GM18873 (cell line): ENCODE measurements at regions not wholly inside any gene's neighbourhood (a gene's known extent, or its start where the extent isn't known, plus 50 kb on each side); places are given as distances from the start of the nearest gene placed in this dataset.

Experiments used
- ATAC-seq: cut with Tn5 transposase; IDR thresholded peaks from one replicate; pipeline ENCODE4 v1.9.1; 2021; ENCODE audit warnings: mild to moderate bottlenecking, moderate library complexity, moderate number of reproducible peaks; ENCODE audit not compliant: unreplicated experiment, low FRiP score

DNA sequence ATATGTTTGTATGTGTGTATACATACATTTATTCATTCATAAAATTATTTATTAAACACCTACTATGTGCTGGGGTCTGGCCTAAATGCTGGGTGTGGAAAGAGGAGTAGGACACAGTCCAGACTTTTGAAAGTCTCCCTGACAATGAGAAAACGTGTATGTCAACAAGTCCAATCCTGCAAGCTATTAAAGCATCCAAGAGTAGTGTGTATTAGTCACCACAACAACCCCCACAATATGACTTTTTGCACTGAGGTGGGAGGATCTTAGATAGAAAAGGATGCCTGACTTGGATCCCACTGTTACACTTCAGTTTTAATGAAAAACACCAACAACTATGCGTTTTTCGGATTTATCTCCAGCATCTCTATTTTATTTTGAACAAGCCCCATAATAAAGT is 446.4 kb downstream of the EPHA4 start:
- ATAC-seq, result no peak

DNA sequence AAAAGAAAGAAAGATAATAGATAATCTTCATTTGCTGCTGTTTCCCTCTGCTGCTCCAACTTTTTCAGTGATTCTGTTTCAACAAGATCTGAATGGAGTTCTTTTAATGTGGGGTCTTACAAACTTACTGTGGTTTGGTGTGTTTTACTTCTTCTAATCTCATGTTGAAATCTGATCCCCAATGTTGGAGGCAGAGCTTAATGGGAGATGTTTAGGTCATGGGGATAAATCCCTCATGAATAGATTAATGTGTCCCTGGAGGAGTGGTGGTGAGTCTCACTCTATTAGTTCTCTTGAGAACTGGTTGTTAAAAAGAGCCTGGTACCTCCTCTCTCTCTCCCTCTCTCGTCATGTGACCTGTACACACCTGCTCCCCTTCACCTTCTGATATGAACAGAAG is 442.4 kb downstream of the EPHA4 start:
- no peak for ATAC-seq

DNA sequence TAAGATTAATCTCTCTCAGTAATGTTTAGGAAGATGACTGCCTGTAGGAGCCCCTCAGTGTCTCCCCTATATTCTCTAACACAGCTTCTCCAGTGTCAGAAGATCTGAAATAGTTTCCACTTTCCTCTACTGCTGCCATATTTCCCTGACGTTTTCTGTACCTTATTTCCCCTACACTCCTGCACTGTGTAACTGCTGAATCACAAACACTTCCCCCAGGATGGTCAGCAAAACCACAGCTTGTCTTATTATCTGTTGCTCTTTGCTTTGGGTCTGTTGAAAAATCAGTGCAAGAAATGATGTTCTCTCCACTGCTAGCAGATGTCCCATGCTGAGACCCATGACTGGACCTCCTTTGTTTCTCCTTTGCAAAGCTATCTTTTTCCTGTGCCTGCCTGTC is 441.7 kb downstream of the EPHA4 start:
- ATAC-seq, result no peak

DNA sequence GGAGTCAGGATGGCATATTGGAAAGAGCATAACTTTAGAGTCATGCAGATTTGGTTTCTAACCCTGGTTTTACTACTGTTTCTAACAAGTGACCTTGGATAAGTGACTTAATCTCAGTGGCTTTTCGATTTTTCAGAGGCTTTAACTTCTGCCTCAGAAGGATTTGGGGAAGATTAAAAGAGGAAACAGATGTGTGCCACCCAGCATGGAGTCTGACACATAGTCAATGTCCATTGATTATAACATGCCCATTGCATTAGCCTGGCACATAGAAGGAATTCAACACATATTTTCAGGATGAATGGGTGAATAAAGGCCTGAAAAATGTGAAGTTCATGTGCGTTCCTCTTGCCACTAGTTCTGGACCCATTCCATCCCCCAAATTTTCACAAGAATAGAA is 438.2 kb downstream of the EPHA4 start:
- ATAC-seq, result no peak

DNA sequence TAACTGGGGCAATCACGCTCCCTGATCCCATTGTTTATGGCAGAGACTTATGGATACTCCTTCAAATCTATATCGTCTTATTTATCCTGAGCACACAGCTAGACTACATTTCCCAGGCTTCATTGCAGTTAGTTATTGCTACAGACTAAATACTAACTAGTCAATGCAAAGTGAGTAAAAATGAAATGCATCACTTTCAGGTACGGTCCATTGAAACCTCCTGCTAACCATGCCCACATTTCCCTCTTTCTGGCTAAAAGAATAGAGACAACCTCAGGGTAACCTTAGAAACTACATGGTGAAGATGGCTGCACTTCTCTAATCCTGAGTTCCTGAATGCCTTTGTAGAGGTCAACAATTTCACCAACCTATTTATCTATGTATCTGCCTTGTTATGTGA is 437.4 kb downstream of the EPHA4 start:
- ATAC-seq, result peak; percentile 48

DNA sequence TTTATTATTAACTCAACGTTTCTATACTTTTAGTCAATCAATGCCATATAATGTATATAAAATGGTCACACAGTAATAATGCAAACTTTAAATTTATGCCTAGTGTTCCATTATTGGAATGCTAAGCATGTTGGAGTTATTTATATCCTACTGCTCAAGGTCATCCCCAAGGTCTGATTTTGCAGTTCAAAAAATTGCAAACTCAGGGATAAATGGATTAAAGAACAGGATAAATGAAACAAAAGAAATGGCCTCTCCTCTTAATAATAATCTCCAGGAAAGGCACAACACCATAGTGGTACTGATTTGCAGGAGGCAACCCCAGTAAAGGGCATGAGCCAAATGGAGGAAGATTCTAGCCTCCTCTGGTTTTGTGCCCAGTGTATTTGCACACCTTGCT is 436.4 kb downstream of the EPHA4 start:
- no peak for ATAC-seq

DNA sequence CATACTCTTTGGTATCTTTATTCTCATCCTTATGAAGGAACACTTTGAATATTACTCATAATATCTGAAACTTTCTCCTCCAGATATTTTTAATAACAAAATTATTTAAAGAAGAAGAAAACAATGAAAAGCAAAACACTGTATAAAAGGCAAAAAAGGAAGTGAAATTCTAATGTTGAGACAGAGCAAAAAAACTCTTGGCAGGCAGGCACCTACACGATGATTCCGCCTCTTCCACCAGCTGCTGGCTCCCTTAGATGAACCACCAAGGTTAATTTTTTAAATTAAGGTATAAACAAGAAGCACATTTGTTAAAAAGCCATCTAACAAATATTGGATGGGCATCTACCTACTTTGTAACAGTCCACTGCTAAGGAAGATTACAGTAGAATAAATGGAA is 434.7 kb downstream of the EPHA4 start:
- ATAC-seq, result no peak

DNA sequence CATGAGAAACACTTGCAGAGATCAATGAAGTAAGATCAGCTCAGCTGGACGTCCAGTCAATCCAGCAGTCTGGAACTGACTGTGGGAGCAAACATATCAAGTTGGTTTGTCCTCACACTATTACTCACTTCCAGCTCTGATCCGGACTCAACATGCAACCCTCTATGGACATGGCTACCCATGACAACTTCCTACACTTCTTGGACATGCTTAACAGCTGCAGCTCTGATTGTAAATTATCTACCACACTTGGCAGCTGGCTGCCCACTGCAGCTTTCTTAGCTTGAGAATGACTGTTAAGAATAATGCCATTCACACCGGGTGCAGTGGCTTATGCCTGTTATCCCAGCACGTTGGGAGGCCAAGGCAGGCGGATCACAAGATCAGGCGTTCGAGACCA is 429.8 kb downstream of the EPHA4 start:
- no peak for ATAC-seq

DNA sequence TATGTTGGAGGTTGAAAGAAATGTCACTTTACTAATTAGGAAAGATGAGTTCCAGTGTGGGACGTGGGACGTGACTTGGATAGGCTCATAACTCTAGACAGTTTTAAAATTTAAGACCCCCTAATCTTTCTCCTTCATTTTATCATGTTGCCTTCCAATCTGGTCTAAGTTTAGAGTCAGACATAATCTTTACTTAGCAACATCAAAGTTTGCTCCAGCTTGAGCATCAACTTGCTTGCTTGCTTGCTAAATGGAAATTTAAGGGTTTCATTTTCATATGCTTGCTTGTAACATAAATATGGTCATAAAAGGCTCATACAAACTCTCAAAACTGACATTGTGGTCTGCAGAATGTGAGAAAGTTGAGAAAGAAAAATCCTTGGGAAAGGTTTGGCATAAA is 428.9 kb downstream of the EPHA4 start:
- no peak for ATAC-seq

DNA sequence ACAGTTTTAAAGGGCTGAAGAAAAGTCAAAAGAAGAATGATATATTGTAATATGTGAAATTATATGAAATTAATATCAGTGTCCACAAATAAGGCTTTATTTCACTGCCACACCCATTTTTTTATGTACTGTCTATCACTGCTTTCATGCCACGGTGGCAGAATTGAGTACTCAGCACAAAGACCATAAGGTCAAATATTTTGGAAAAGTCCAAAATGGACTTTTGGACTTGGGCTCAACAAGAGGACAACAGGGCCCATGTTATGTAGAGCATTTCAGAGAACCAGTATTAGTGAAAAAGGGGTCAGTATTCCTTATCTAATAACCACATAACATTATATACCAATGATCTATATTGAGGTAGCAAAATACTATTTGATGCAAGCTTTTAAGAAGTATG is 427.2 kb downstream of the EPHA4 start:
- ATAC-seq, result no peak

DNA sequence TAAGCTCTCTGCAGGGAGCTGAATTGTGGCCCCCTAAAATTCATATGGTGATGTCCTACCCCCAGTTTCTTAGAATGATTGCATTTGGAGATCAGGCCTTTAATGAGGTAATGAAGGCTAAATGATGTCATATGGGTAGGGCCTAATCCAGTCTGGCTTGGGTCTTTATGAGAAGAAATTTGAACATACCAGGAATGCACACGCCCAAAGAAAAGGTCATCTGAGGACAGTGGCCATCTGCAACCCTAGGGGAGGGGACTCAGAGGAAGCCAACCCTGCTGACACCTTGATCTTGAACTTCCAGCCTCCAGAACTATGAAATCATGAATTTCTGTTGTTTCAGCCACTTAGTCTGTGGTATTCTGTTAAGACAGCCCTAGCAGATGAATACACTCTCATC is 426.7 kb downstream of the EPHA4 start:
- ATAC-seq, result no peak

DNA sequence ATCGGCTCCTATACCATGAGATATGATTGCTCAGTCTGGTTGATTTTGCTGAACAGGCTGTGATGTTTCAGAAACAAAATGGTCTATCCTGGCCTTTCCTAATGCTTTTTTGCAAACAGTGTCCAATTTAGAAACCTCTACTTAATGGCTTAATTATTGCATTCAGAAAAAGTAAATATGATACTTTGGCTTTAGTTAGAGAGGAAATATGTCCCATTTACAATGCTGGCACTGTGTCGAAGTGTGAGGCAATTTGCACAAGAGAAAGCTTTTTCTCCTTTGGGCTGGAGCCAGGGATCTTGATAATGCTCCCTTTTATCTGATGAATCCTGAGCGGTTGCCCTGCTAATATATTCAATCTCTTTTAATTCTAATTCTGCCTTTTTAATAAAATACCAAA is 418.9 kb downstream of the EPHA4 start:
- no peak for ATAC-seq

DNA sequence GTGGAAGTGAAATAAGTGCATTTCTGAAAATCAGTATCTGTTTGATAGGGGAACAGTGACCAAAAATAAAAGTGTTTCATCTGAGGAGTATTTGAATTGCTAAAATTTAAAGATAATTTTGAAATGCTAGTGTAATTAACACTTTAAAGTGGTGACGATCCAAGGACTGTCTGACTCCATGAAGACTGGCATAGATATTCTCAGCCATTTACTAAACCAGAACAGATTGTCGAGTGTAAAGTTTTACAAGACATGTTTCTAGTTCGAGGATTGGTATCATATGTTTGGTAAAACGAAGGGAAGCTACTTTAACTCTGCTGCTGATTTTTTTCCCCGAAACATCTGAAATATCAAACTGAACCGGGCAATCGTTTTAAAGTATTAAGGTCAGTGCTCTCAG is 417.9 kb downstream of the EPHA4 start:
- no peak for ATAC-seq

DNA sequence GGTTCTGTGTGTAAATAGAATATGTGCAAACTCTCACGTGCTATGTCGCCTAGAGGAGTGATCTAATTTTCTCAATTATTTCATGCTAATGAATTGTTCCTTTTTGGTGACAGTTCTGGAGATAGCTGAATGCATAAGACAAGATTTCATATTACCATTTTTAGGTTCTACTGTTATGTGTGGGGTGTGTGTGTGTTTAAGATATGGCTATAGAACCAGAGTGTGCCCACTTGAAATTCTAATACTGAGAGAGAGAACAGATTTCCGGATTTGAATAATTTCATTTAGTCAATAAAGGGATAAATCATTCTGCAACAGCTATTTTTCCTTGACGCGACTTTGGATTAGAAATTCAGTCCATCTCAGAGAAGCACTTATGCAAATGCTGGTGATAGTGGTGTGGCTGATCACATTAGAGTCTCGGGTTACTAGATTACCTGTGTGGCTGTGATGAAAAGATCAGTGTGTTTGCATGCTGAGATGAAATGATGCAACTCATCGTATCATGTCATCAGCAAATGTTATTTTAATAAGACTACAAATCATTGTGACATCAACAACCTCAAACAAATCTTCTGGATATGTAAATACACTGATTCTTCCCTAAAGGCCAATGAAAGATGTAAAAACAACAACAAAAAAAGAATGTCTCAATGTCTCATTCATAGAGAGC is 415.9 kb downstream of the EPHA4 start:
- ATAC-seq, result no peak

DNA sequence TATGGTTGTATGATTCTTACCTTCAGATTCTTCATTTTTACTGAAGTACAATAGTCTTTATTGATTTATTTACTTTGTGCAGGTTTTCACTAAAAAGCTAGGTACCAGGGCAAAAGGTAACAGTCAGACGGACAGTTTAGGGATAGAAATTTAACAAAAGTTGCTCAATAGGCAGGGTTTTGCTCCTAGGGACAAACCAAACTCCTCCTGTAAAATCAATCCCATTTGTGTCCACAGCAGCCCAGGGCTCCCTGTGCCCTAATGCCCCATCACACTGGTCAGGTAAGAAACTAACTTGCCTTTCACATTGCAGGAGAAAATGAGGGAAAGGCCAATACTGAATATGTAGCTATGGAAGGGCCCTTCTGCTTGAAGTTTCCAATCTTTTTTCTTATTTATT is 410.9 kb downstream of the EPHA4 start:
- no peak for ATAC-seq

DNA sequence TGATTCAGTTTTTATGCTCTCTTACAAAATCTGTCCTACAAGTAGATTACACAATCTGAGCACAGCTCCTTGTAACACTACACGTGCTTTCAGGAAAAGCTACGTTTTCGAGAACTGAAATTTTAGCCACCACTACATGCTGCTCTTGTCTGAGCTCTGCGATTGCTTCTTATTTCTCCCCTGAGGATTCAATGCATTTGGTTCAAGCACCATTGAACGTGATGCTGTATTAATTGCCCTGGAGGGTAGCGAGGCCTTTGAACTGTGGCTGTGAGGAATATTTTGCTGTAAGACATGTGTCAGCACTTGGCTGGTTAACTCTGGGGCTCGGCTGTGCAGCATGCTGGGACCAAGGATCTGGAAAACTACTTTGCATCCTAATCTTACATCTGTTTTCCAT is 405.8 kb downstream of the EPHA4 start:
- no peak for ATAC-seq

DNA sequence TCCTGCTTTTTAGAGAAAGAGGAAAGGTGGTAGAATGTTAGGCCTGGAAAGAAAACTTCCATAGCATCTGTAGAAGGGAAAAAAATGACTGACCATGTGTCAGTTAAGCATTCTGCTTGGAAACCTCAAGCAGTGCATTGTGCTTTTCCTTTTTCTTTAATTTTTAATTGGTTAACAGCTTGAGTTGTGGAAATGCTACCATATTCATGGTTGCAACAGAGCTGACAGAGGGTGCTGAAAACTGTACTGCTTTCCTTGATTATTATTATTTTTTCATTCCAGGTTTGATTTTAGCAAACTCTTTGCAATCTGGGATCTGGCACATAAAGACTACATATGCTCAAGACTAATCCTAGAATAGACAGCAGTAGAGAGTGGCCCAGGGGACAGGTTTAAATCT is 404.5 kb downstream of the EPHA4 start:
- ATAC-seq, result no peak

DNA sequence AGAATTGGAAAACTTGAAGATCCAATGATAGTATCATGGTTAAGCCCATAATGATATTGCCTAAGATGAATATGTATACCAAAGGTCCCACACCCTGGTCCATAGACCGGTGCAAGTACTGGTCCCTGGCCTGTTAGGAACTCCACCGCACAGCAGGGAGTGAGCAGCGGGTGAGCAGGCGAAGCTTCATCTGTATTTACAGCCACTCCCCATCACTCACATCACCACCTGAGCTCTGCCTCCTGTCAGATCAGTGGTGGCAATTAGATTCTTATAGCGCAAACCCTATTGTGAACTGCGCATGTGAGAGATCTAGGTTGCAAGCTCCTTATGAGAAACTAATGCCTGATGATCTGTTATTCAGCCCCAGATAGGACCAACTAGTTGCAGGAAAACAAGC is 402.4 kb downstream of the EPHA4 start:
- ATAC-seq, result no peak

DNA sequence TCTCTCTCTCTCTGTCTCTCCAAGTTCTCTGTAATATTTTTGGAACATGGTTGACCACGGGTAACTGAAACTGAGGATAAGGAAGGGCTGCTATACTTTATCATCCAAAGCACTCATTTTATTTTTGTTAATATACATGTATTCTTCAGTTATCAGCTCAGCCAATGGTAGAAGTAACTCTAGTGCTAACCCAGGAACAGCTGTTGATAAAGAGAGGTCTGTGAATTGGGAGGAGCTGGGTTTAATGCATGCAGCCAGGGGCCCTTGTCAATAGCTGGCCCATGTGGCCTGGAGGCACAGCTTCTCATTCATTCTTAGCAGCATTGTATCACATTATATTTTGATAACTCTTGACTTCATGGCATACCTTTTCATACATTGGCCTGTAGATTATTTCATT is 401.6 kb downstream of the EPHA4 start:
- ATAC-seq, result no peak

DNA sequence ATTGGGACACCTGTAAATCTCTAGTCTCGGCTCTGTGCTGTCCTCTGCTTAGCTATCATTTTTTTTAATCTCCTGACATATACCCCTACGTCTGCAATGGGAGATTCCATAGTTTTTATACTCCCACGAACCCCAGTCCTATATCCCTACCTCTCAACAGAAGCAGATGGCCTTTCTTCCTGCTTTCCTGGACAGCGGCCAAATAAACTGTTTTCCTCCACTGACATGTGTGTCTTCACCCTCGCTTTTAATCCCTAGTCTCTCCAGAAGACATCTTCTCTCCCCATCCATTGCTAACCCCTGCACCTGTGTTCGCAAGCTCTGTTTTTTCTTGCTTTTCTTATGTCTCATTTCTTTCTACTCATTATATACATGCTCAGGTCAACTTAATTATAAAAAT is 395.4 kb downstream of the EPHA4 start:
- ATAC-seq, result no peak

DNA sequence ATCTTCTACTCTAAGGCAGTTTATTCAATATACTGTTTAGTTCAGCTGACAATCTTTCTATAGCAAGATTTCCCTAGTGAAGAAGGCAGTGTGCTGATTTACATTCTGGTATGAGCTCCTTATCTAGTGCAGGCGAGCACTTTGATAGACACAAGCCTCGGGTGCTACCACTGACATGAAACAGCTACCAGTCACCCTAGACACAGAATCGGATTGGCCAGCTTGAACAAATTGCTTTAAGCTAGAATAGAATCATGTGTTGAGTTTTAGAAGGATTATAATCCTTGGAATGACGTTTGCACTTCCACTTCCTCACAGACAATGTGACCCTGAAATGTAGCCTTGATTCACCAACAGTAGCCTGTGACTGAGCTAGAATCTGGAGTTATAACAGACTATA is 394.0 kb downstream of the EPHA4 start:
- ATAC-seq, result no peak

DNA sequence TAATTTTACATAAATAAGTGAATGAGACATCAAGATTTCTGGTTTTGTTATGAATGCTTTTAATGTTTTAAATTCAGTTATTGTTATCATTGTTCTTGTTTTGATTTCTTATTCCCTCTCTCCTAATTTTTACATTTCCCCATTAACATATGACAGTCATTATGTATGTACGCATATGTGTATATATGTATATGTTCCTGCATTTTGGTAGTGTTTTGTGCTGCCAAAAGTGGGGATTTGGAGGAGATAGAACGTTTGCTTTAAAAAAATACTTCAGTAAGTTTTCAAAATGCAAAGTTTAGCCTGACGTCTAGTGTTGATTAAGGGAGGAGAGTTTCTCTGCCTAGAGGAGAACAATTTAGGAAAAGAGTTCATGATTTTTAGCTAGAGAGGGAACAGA is 385.2 kb downstream of the EPHA4 start:
- no peak for ATAC-seq

DNA sequence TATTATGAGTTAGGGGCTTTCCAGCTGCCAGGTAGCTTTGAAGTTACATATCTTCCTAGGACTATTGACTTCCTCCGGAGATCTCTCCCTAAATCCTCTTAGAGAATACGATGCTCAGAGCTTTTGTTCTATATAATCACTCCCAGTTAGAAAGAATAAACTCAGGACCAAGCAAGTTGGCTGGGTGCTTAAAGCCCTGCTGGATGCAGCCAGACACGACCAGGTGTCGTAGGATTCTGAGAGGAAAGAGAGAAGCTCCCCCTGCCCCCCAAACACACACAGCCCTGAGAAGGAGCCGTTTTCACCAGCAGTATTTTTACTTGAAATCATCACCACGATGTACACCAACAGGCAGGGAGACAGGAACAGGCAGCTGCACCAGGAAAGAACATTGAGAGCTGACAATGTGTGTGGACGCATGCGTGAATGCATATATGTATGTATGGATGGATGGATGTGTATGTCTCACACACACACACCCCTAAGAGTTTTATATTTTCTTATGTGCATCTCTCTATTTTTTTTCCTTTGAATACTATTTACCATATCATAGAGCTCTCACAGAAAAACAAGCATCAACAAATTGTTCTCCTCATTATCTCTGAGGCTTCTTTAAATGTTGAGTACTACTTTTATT is 382.6 kb downstream of the EPHA4 start:
- ATAC-seq, result no peak
